ENCODE measurements at regions not wholly inside any gene's neighbourhood (a gene's known extent, or its start where the extent isn't known, plus 50 kb on each side); places are given as distances from the start of the nearest gene placed in this dataset.

- no peak for DNase-seq
These were observed 65.0 kb upstream of the CCN6 start for GRCh38 chr6:111988926-111989325.

- no peak for DNase-seq
These were observed 64.2 kb upstream of the CCN6 start for GRCh38 chr6:111989743-111990142.

- no peak for DNase-seq
These were observed 63.7 kb upstream of the CCN6 start for GRCh38 chr6:111990214-111990613.

GRCh38 chr6:111992851-111993250 lies 61.1 kb upstream of the CCN6 start:
- no peak for DNase-seq

- no peak for DNase-seq
These were observed 60.6 kb upstream of the CCN6 start for GRCh38 chr6:111993342-111993741.

- DNase-seq: no peak
These were observed 59.1 kb upstream of the CCN6 start for GRCh38 chr6:111994791-111995190.

- DNase-seq: no peak
These were observed 58.5 kb upstream of the CCN6 start for GRCh38 chr6:111995404-111995803.

GRCh38 chr6:111996144-111996865 lies 57.6 kb upstream of the CCN6 start:
- DNase-seq: no peak

GRCh38 chr6:111997078-111997852 lies 56.6 kb upstream of the CCN6 start:
- peak; percentile 38 for DNase-seq

GRCh38 chr6:111997853-111998208 lies 56.1 kb upstream of the CCN6 start:
- DNase-seq: no peak

- no peak for DNase-seq
These were observed 51.6 kb upstream of the CCN6 start for GRCh38 chr6:112002307-112002706.
